RWPE2 (cell line): ENCODE measurements at regions not wholly inside any gene's neighbourhood (a gene's known extent, or its start where the extent isn't known, plus 50 kb on each side); places are given as distances from the start of the nearest gene placed in this dataset.
"Not testable (repeated sequence)": the region's sequence is repeated elsewhere in the genome, so short reads cannot be mapped to it uniquely, and the experiment has no call there.

ENCODE experiments used
- ATAC-seq: fragments of 200-7000 bp; cut with Tn5 transposase; 3 replicates; pipeline ENCODE4 v1.9.1; 2021; ENCODE audit warnings: low read depth
- DNase-seq: peaks from one replicate; pipeline ENCODE4 v3.0.0-alpha.2; 2020; ENCODE audit warnings: low spot score
- H3K27ac ChIP-seq: fragments of 450-650 bp; 2 replicates; pipeline ENCODE4 v1.5.1; 2017; ENCODE audit warnings: mild to moderate bottlenecking; ENCODE audit not compliant: poor library complexity, severe bottlenecking
- H3K27me3 ChIP-seq: fragments of 250-450 bp; sonication (Bioruptor Pico); 2 replicates; pipeline ENCODE4 v1.5.1; 2021; ENCODE audit warnings: mild to moderate bottlenecking, moderate library complexity; ENCODE audit not compliant: insufficient read depth, poor library complexity, severe bottlenecking
- H3K36me3 ChIP-seq: fragments of 250-450 bp; sonication (Bioruptor Pico); 2 replicates; pipeline ENCODE4 v1.5.1; 2020; ENCODE audit warnings: low read depth, mild to moderate bottlenecking, moderate library complexity
- H3K4me1 ChIP-seq: fragments of 250-450 bp; sonication (Bioruptor Pico); 2 replicates; pipeline ENCODE4 v1.5.1; 2021; ENCODE audit warnings: mild to moderate bottlenecking, moderate library complexity; ENCODE audit not compliant: insufficient read depth, poor library complexity, severe bottlenecking
- H3K4me3 ChIP-seq: fragments of 250-450 bp; sonication (Bioruptor Pico); 2 replicates; pipeline ENCODE4 v1.5.1; 2021; ENCODE audit warnings: mild to moderate bottlenecking, moderate library complexity; ENCODE audit not compliant: severe bottlenecking
- H3K9me3 ChIP-seq: fragments of 250-450 bp; sonication (Bioruptor Pico); 2 replicates; pipeline ENCODE4 v1.5.1; 2021; ENCODE audit warnings: mild to moderate bottlenecking, moderate library complexity; ENCODE audit not compliant: severe bottlenecking
- TF ChIP-seq, protein P1 (sequence below): fragments of 450-650 bp; IDR thresholded peaks from one replicate; pipeline ENCODE4 v1.5.1; 2017; ENCODE audit warnings: mild to moderate bottlenecking, moderate library complexity; ENCODE audit not compliant: poor library complexity, severe bottlenecking

DNA sequence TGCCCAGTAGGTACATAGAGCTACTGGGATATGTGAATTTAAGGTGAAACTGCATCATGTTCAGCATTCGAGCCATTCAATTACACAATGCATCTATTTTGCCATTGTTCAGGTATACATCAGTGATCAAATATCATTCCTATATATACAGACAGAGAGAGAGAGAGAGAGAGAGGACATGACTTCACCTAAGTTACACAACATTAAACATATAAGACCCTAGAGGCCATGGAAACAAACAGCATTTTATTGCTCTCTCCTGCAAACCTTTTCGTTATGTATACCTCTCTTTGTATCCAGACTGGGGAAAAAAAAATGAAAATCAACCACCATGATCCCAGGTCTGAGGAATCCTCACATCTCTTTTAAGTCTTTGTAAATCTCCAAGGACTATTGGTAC, 1829.1 kb downstream of the LRRC4C start:
- H3K27me3 ChIP-seq: peaks cover 5% of the 10 kb centered on the region
- no peaks in the 10 kb centered on the region for H3K9me3 ChIP-seq
- no peaks in the 10 kb centered on the region for H3K4me1 ChIP-seq
- H3K4me3 ChIP-seq: no peak overlapping the region
- DNase-seq (no peak), ATAC-seq (no peak)
- no peak overlapping the region for H3K27ac ChIP-seq
- no peaks in the 10 kb centered on the region for H3K36me3 ChIP-seq
- TF ChIP-seq, protein P1, sequence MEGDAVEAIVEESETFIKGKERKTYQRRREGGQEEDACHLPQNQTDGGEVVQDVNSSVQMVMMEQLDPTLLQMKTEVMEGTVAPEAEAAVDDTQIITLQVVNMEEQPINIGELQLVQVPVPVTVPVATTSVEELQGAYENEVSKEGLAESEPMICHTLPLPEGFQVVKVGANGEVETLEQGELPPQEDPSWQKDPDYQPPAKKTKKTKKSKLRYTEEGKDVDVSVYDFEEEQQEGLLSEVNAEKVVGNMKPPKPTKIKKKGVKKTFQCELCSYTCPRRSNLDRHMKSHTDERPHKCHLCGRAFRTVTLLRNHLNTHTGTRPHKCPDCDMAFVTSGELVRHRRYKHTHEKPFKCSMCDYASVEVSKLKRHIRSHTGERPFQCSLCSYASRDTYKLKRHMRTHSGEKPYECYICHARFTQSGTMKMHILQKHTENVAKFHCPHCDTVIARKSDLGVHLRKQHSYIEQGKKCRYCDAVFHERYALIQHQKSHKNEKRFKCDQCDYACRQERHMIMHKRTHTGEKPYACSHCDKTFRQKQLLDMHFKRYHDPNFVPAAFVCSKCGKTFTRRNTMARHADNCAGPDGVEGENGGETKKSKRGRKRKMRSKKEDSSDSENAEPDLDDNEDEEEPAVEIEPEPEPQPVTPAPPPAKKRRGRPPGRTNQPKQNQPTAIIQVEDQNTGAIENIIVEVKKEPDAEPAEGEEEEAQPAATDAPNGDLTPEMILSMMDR: no peak

DNA sequence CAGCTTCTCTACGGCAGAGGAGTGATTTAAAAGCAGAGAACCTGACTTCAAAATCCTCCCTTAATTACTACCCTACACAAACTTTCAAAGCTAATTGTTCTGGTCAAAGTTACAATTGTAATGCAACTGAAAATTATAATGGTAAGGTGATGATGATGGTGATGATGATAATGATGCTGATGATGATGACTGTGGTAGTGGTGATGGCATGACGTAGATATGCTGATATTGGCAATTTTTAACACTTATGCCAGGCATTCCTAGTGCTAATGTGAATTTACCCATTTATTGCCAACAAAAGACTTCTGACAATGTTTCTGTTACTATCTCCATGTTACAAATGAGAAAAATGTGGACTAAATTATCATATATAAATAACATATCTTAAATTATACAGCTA, 1831.1 kb downstream of the LRRC4C start:
- no peak for DNase-seq

DNA sequence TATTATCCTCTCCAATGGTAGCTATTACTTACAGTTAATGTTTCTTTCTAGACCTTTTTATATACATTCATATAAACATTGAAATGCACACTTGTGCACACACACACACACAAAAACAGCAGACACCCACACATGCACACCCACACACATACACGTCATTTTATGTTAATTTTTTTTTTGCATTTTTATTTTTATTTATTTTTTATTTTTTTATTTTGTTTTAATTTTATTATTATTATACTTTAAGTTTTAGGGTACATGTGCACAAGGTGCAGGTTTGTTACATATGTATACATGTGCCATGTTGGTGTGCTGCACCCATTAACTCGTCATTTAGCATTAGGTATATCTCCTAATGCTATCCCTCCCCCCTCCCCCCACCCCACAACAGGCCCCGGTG, 1839.1 kb downstream of the LRRC4C start:
- not testable (repeated sequence) for H3K27me3 ChIP-seq, H3K4me1 ChIP-seq, H3K27ac ChIP-seq, H3K36me3 ChIP-seq, ATAC-seq, DNase-seq, H3K9me3 ChIP-seq, H3K4me3 ChIP-seq

More for the DNA sequence above, 1831.1 kb downstream of the LRRC4C start:
- ATAC-seq: no peak
- H3K4me1 ChIP-seq: no peaks in the 10 kb centered on the region
- H3K9me3 ChIP-seq: no peaks in the 10 kb centered on the region
- TF ChIP-seq, protein P1: no peak
- no peaks in the 10 kb centered on the region for H3K36me3 ChIP-seq
- H3K27me3 ChIP-seq: peaks cover 5% of the 10 kb centered on the region
- no peak overlapping the region for H3K27ac ChIP-seq
- no peak overlapping the region for H3K4me3 ChIP-seq

DNA sequence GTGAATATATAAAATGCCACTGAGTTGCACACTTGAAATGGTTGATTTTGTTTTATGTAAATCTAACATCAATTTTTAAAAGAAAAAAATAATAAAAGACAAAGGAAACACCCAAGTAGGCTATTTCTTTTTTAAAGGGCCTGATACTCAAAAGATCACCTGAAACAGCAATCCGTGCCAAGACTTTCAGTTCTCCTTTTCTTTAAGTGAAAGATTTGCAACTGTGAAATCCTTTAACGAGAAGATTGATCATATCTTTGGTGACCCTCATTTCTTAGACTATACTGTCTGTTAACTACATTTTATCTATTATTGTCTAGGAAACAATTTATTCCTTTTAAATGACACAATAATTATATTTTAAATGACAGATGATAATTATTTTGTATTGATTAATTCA, 1841.5 kb downstream of the LRRC4C start:
- DNase-seq (no peak), ATAC-seq (no peak)
- Histone ChIP-seq H3K36me3 (no peaks in the 10 kb centered on the region), H3K27ac (no peak overlapping the region), H3K27me3 (no peaks in the 10 kb centered on the region), H3K4me1 (no peaks in the 10 kb centered on the region), H3K4me3 (no peak overlapping the region), H3K9me3 (no peaks in the 10 kb centered on the region)
- TF ChIP-seq, protein P1: no peak

DNA sequence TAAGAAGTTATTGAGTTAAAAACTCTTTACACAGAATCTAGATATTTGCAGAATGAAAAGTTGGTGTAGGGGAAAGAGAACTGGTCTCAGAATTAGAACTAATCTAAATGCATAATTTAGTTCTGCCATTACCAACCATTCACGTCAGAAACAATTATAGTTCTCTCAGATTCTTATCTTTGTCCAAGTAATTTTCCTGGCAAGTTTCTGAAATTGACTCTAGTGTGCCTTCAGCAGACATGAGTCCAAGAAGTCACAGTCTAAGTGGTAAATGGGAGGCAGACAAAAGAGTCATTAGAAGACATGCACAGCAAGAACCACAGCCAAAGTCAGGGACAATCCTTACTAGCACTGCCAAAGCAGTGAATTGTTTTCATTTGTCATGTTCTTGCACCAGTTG, 1870.1 kb downstream of the LRRC4C start:
- H3K27me3 ChIP-seq: no peaks in the 10 kb centered on the region
- TF ChIP-seq, protein P1: no peak
- H3K4me1 ChIP-seq: no peaks in the 10 kb centered on the region
- no peaks in the 10 kb centered on the region for H3K36me3 ChIP-seq
- ATAC-seq (no peak), DNase-seq (no peak)
- H3K4me3 ChIP-seq: no peak overlapping the region
- H3K27ac ChIP-seq: no peak overlapping the region
- no peaks in the 10 kb centered on the region for H3K9me3 ChIP-seq
